Erythroblast (primary cell): ENCODE measurements at regions not wholly inside any gene's neighbourhood (a gene's known extent, or its start where the extent isn't known, plus 50 kb on each side); places are given as distances from the start of the nearest gene placed in this dataset.

Experiments used
- GATA1 ChIP-seq: IDR thresholded peaks from 2 replicates; pipeline ENCODE4 v1.6.1; 2011; ENCODE audit warnings: low read depth, mild to moderate bottlenecking, control low read depth, low read length, moderate library complexity
- POLR2A ChIP-seq: IDR thresholded peaks from 2 replicates; pipeline ENCODE4 v1.6.1; 2011; ENCODE audit warnings: mild to moderate bottlenecking, low read length

- TF ChIP-seq POLR2A = no peak
- no peak for TF ChIP-seq GATA1
Observed at GRCh38 chrX:69077895-69078455, 87.3 kb downstream of the PJA1 start.
